SK-N-SH (cell line): ENCODE measurements at regions not wholly inside any gene's neighbourhood (a gene's known extent, or its start where the extent isn't known, plus 50 kb on each side); places are given as distances from the start of the nearest gene placed in this dataset.

Experiments
- CTCF ChIA-PET: fragments of 300-600, 350-600 bp; formaldehyde crosslinking; extraction: SDS; loops from one replicate; lab custom pipeline; 2021; lab: Yijun Ruan, JAX
- POLR2A ChIA-PET: fragments of 350-600 bp; sonication (Branson Sonifier 250); formaldehyde crosslinking; extraction: SDS; loops from one replicate; lab custom pipeline; 2020; ENCODE audit warnings: antibody characterized with exemption, inconsistent platforms; lab: Yijun Ruan, JAX
- DNase-seq: peaks from one replicate; pipeline ENCODE4 v3.0.0; 2012
- H2AFZ ChIP-seq: fragments of 200-600 bp; sonication (generic); 2 replicates; pipeline ENCODE4 v1.8.1; 2016; ENCODE audit warnings: antibody characterized with exemption, mild to moderate bottlenecking, low read depth
- H3F3A ChIP-seq: fragments of 200-600 bp; sonication (generic); replicated peaks from 2 replicates; pipeline ENCODE3; 2016; ENCODE audit warnings: antibody characterized with exemption, mild to moderate bottlenecking; ENCODE audit not compliant: insufficient read depth
- H3K27ac ChIP-seq, 2 experiments: fragments of 200-500 bp in 1 of 2; fragments of 200-600 bp in 1 of 2; sonication (Bioruptor generic) in 1 of 2; sonication (generic), shearing (Covaris generic) in 1 of 2; 2 replicates each; pipeline versions ENCODE4 v1.5.1 to v1.6.1; 2014 to 2016; ENCODE audit warnings: low read depth in 2 of 2, inconsistent platforms in 1 of 2, low read length in 1 of 2, mild to moderate bottlenecking in 1 of 2, mixed read lengths in 1 of 2
- H3K27me3 ChIP-seq: fragments of 200-600 bp; sonication (generic), shearing (Covaris generic); 2 replicates; pipeline ENCODE4 v1.6.1; 2016; ENCODE audit warnings: mixed run types; ENCODE audit not compliant: insufficient read depth
- H3K36me3 ChIP-seq, 2 experiments: fragments of 200-500 bp in 1 of 2; fragments of 200-600 bp in 1 of 2; sonication (Bioruptor generic) in 1 of 2; sonication (generic) in 1 of 2; replicated peaks in 1 of 2; 2 replicates each; pipeline versions ENCODE3 to v1.5.1; 2014 to 2016; ENCODE audit warnings: low read length in 1 of 2, mild to moderate bottlenecking in 1 of 2; ENCODE audit not compliant: insufficient read depth in 2 of 2, control insufficient read depth in 1 of 2
- H3K4me1 ChIP-seq, 2 experiments: fragments of 200-500 bp in 1 of 2; fragments of 200-600 bp in 1 of 2; sonication (Bioruptor generic) in 1 of 2; sonication (generic), shearing (Covaris generic) in 1 of 2; 2 replicates each; pipeline versions ENCODE4 v1.5.1 to v1.6.1; 2014 to 2016; ENCODE audit warnings: low read depth in 1 of 2, low read length in 1 of 2, mixed run types in 1 of 2; ENCODE audit not compliant: insufficient read depth in 2 of 2, control insufficient read depth in 1 of 2
- H3K4me2 ChIP-seq: fragments of 200-600 bp; sonication (generic), shearing (Covaris generic); 2 replicates; pipeline ENCODE4 v1.6.1; 2017; ENCODE audit warnings: mixed run types
- H3K4me3 ChIP-seq, 2 experiments: fragments of 200-500 bp in 1 of 2; fragments of 200-600 bp in 1 of 2; sonication (Bioruptor generic) in 1 of 2; sonication (generic), shearing (Covaris generic) in 1 of 2; 2 replicates each; pipeline versions ENCODE4 v1.5.1 to v1.8.1; 2014 to 2016; ENCODE audit warnings: low read depth in 2 of 2, inconsistent platforms in 1 of 2, low read length in 1 of 2, mild to moderate bottlenecking in 1 of 2, mixed read lengths in 1 of 2, moderate library complexity in 1 of 2
- H3K79me2 ChIP-seq: fragments of 200-600 bp; sonication (generic); 2 replicates; pipeline ENCODE4 v1.8.1; 2017; ENCODE audit warnings: mild to moderate bottlenecking; ENCODE audit not compliant: insufficient read depth
- H3K9ac ChIP-seq: fragments of 200-600 bp; sonication (generic); 2 replicates; pipeline ENCODE4 v1.6.1; 2017; ENCODE audit warnings: mixed run types
- H3K9me2 ChIP-seq: fragments of 200-600 bp; sonication (generic); 2 replicates; pipeline ENCODE4 v1.6.1; 2017; ENCODE audit warnings: mixed run types
- H3K9me3 ChIP-seq: fragments of 200-600 bp; sonication (generic); 2 replicates; pipeline ENCODE4 v1.6.1; 2017; ENCODE audit warnings: mixed run types, mild to moderate bottlenecking, moderate library complexity
- H4K20me1 ChIP-seq: fragments of 200-600 bp; sonication (generic); 2 replicates; pipeline ENCODE4 v1.6.1; 2017; ENCODE audit warnings: mild to moderate bottlenecking, mixed run types; ENCODE audit not compliant: insufficient read depth
- EP300 ChIP-seq, 2 experiments: IDR thresholded peaks; 2 replicates each; pipeline versions ENCODE4 v1.4.0 to v1.6.1; 2012; ENCODE audit warnings: borderline replicate concordance in 1 of 2, low read depth in 1 of 2, low read length in 1 of 2
- FOXM1 ChIP-seq: IDR thresholded peaks from 2 replicates; pipeline ENCODE4 v1.4.0; 2012; ENCODE audit warnings: low read depth, mild to moderate bottlenecking
- GABPA ChIP-seq: IDR thresholded peaks from 2 replicates; pipeline ENCODE4 v1.4.0; 2012; ENCODE audit warnings: low read depth, mild to moderate bottlenecking
- JUND ChIP-seq: IDR thresholded peaks from 2 replicates; pipeline ENCODE4 v1.4.0; 2012
- MEF2A ChIP-seq: IDR thresholded peaks from 2 replicates; pipeline ENCODE4 v1.4.0; 2012; ENCODE audit warnings: low read depth, borderline replicate concordance
- MXI1 ChIP-seq: IDR thresholded peaks from 2 replicates; pipeline ENCODE4 v1.6.1; 2012; ENCODE audit warnings: mild to moderate bottlenecking, low read depth, low read length, improper control_type of control experiment
- NFIC ChIP-seq: IDR thresholded peaks from 2 replicates; pipeline ENCODE4 v1.4.0; 2012; ENCODE audit warnings: borderline replicate concordance
- RCOR1 ChIP-seq: fragments of 150-350 bp; IDR thresholded peaks from 2 replicates; pipeline ENCODE4 v1.6.1; 2017; ENCODE audit warnings: antibody characterized with exemption, low read length
- REST ChIP-seq: IDR thresholded peaks from 2 replicates; pipeline ENCODE4 v1.6.1; 2012; ENCODE audit warnings: mild to moderate bottlenecking, low read depth, low read length, moderate library complexity
- SMC3 ChIP-seq: IDR thresholded peaks from 2 replicates; pipeline ENCODE4 v1.6.1; 2012; ENCODE audit warnings: low read depth, low read length, improper control_type of control experiment
- TCF12 ChIP-seq: IDR thresholded peaks from 2 replicates; pipeline ENCODE4 v1.4.0; 2012
- USF2 ChIP-seq: fragments of 150-350 bp; IDR thresholded peaks from 2 replicates; pipeline ENCODE4 v1.6.1; 2017; ENCODE audit warnings: antibody characterized with exemption, low read length, low read depth, borderline replicate concordance
- YY1 ChIP-seq: IDR thresholded peaks from 2 replicates; pipeline ENCODE4 v1.4.0; 2012; ENCODE audit warnings: low read depth, mild to moderate bottlenecking
- ZBTB33 ChIP-seq: IDR thresholded peaks from 2 replicates; pipeline ENCODE4 v1.4.0; 2012; ENCODE audit warnings: low read depth, borderline replicate concordance
- WGBS: methylation state at CpG from one replicate; pipeline ENCODE4 v1.1.6; 2017; ENCODE audit warnings: low lambda C conversion rate; 5-methylcytosine and 5-hydroxymethylcytosine counted together
- TF ChIP-seq, protein P1 (sequence below): fragments of 150-350 bp; IDR thresholded peaks from 2 replicates; pipeline ENCODE4 v1.6.1; 2016; ENCODE audit warnings: mild to moderate bottlenecking, low read depth, low read length
- TF ChIP-seq, protein P2 (sequence below): fragments of 200-600 bp; sonication (generic); IDR thresholded peaks from 2 replicates; pipeline ENCODE4 v1.6.1; 2017; ENCODE audit warnings: antibody characterized with exemption, mild to moderate bottlenecking, moderate library complexity
- TF ChIP-seq, protein P3 (sequence below): IDR thresholded peaks from 2 replicates; pipeline ENCODE4; 2012
- TF ChIP-seq, protein P4 (sequence below): IDR thresholded peaks from 2 replicates; pipeline ENCODE4 v1.4.0; 2012; ENCODE audit warnings: low read depth

DNA sequence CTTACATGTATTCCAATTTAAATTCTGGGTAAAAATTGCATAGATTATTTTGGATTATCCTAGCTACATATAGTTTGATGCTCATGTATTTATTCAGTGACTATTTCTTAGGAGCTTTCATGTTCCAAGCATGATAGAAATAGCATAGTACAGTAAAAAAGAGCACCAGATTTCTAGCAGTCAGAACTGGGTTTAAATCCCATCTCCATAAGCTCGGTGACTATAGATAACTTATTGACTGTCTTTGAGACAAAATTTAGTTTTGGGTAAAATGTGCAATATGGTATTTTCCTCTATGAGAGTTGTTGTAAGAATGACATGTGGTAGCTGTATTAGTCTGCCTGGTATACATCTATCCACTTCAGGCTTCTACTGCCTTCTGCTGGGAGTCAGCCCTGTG is 889.6 kb downstream of the DTWD2 start:
- CTCF ChIA-PET: interaction anchor here (1.5 kb wide), 1 partner anchor 29 kb away, joined by 4 read pairs; no protein-coding TSS in a partner anchor
- no peak for TF ChIP-seq FOXM1
- TF ChIP-seq EP300 (IDR thresholded peaks at IDR 0.05; ENCODE audit: borderline replicate concordance in 1 of 2, low read depth in 1 of 2, low read length in 1 of 2): no peak
- no peak for TF ChIP-seq NFIC
- no peak for TF ChIP-seq RCOR1
- no peak for TF ChIP-seq GABPA
- TF ChIP-seq, protein P1, sequence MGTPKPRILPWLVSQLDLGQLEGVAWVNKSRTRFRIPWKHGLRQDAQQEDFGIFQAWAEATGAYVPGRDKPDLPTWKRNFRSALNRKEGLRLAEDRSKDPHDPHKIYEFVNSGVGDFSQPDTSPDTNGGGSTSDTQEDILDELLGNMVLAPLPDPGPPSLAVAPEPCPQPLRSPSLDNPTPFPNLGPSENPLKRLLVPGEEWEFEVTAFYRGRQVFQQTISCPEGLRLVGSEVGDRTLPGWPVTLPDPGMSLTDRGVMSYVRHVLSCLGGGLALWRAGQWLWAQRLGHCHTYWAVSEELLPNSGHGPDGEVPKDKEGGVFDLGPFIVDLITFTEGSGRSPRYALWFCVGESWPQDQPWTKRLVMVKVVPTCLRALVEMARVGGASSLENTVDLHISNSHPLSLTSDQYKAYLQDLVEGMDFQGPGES: no peak
- TF ChIP-seq MXI1: no peak
- TF ChIP-seq, protein P2, sequence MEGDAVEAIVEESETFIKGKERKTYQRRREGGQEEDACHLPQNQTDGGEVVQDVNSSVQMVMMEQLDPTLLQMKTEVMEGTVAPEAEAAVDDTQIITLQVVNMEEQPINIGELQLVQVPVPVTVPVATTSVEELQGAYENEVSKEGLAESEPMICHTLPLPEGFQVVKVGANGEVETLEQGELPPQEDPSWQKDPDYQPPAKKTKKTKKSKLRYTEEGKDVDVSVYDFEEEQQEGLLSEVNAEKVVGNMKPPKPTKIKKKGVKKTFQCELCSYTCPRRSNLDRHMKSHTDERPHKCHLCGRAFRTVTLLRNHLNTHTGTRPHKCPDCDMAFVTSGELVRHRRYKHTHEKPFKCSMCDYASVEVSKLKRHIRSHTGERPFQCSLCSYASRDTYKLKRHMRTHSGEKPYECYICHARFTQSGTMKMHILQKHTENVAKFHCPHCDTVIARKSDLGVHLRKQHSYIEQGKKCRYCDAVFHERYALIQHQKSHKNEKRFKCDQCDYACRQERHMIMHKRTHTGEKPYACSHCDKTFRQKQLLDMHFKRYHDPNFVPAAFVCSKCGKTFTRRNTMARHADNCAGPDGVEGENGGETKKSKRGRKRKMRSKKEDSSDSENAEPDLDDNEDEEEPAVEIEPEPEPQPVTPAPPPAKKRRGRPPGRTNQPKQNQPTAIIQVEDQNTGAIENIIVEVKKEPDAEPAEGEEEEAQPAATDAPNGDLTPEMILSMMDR: no peak
- TF ChIP-seq, protein P3, sequence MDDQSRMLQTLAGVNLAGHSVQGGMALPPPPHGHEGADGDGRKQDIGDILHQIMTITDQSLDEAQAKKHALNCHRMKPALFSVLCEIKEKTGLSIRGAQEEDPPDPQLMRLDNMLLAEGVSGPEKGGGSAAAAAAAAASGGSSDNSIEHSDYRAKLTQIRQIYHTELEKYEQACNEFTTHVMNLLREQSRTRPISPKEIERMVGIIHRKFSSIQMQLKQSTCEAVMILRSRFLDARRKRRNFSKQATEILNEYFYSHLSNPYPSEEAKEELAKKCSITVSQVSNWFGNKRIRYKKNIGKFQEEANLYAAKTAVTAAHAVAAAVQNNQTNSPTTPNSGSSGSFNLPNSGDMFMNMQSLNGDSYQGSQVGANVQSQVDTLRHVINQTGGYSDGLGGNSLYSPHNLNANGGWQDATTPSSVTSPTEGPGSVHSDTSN: no peak
- no peak for TF ChIP-seq YY1
- TF ChIP-seq JUND: no peak
- TF ChIP-seq USF2: no peak
- TF ChIP-seq MEF2A: no peak
- TF ChIP-seq REST: no peak
- no peak for TF ChIP-seq TCF12
- TF ChIP-seq SMC3: no peak
- no peak for TF ChIP-seq ZBTB33
- TF ChIP-seq, protein P4, sequence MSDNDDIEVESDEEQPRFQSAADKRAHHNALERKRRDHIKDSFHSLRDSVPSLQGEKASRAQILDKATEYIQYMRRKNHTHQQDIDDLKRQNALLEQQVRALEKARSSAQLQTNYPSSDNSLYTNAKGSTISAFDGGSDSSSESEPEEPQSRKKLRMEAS: no peak
- Histone ChIP-seq H4K20me1 (no peaks in the 10 kb centered on the region), H3K27me3 (no peaks in the 10 kb centered on the region), H3K36me3 (no peaks in the 10 kb centered on the region), H3K4me3 (no peak overlapping the region), H2AFZ (no peak overlapping the region), H3K4me2 (no peak overlapping the region), H3K4me1 (no peaks in the 10 kb centered on the region), H3K9me3 (no peaks in the 10 kb centered on the region; the same call in 1 of the 2 replicates), H3K27ac (no peak overlapping the region), H3K9me2 (no peaks in the 10 kb centered on the region), H3K9ac (no peak overlapping the region), H3K79me2 (no peaks in the 10 kb centered on the region), H3F3A (no peaks in the 10 kb centered on the region)
- POLR2A ChIA-PET: no interaction called here
- no peak for DNase-seq
- WGBS: 10% methylated on average over 1 of the region's 1 CpG
